CD14-positive monocyte (primary cell): ENCODE measurements at regions not wholly inside any gene's neighbourhood (a gene's known extent, or its start where the extent isn't known, plus 50 kb on each side); places are given as distances from the start of the nearest gene placed in this dataset.

ENCODE experiments used
- DNase-seq, 3 donors: peaks; one replicate each; pipeline ENCODE4 v3.0.0-alpha.2; 2011 to 2022
- H2AFZ ChIP-seq: 2 replicates; pipeline ENCODE4 v1.6.0; 2012; ENCODE audit warnings: mild to moderate bottlenecking, low read depth, low read length, inconsistent platforms; ENCODE audit not compliant: insufficient read depth, poor library complexity, severe bottlenecking
- H3K27ac ChIP-seq, 2 donors: 1 replicate in 1 of 2; 2 replicates in 1 of 2; pipeline ENCODE4 v1.5.1; 2012 to 2013; ENCODE audit warnings: low read length in 2 of 2, control low read depth in 1 of 2, inconsistent platforms in 1 of 2, low read depth in 1 of 2, mild to moderate bottlenecking in 1 of 2
- H3K27me3 ChIP-seq, 2 donors: one replicate each; pipeline versions ENCODE4 v1.6.0 to v1.6.1; 2011 to 2013; ENCODE audit warnings: low read length in 2 of 2; ENCODE audit not compliant: control insufficient read depth in 2 of 2, insufficient read depth in 2 of 2
- H3K36me3 ChIP-seq, 2 donors: replicated peaks in 1 of 2; 1 replicate in 1 of 2; 2 replicates in 1 of 2; pipeline versions ENCODE4 v1.5.1 to v1.6.1; 2012 to 2013; ENCODE audit warnings: low read length in 2 of 2, control low read depth in 1 of 2, inconsistent platforms in 1 of 2, mild to moderate bottlenecking in 1 of 2; ENCODE audit not compliant: insufficient read depth in 2 of 2, control insufficient read depth in 1 of 2
- H3K4me1 ChIP-seq, 2 donors: 1 replicate in 1 of 2; 2 replicates in 1 of 2; pipeline versions ENCODE4 v1.5.1 to v1.6.1; 2012 to 2013; ENCODE audit warnings: low read length in 2 of 2, control low read depth in 1 of 2, inconsistent platforms in 1 of 2, mild to moderate bottlenecking in 1 of 2, moderate library complexity in 1 of 2; ENCODE audit not compliant: insufficient read depth in 2 of 2, control insufficient read depth in 1 of 2
- H3K4me2 ChIP-seq: replicated peaks from 2 replicates; pipeline ENCODE3; 2012; ENCODE audit warnings: low read length, moderate library complexity, mild to moderate bottlenecking; ENCODE audit not compliant: poor library complexity, severe bottlenecking; ENCODE audit errors: extremely low read depth
- H3K4me3 ChIP-seq, 3 experiments: fragments of 200-600 bp in 1 of 3; sonication (generic) in 1 of 3; replicated peaks in 1 of 3; 1 replicate in 2 of 3; 2 replicates in 1 of 3; pipeline ENCODE4 v1.5.1; 2011 to 2013; ENCODE audit warnings: low read length in 3 of 3, mild to moderate bottlenecking in 3 of 3, control low read depth in 2 of 3, low read depth in 2 of 3, inconsistent platforms in 1 of 3, moderate library complexity in 1 of 3
- H3K79me2 ChIP-seq: 2 replicates; pipeline ENCODE4 v1.6.0; 2012; ENCODE audit warnings: mild to moderate bottlenecking, control low read depth, inconsistent platforms, low read length, moderate library complexity; ENCODE audit not compliant: insufficient read depth
- H3K9ac ChIP-seq: 2 replicates; pipeline ENCODE4 v1.6.0; 2017; ENCODE audit warnings: low read length, mild to moderate bottlenecking; ENCODE audit not compliant: insufficient read depth, poor library complexity, severe bottlenecking
- H3K9me3 ChIP-seq, 2 donors: replicated peaks in 1 of 2; 1 replicate in 1 of 2; 2 replicates in 1 of 2; pipeline versions ENCODE4 v1.5.1 to v1.6.1; 2012 to 2013; ENCODE audit warnings: low read length in 2 of 2, control low read depth in 1 of 2; ENCODE audit not compliant: control insufficient read depth in 1 of 2, insufficient read depth in 1 of 2
- H4K20me1 ChIP-seq: 2 replicates; pipeline ENCODE4 v1.6.0; 2012; ENCODE audit warnings: mild to moderate bottlenecking, low read length, control low read depth, moderate library complexity; ENCODE audit not compliant: insufficient read depth
- H3K27ac Mint-ChIP-seq, 7 donors: one replicate each; pipeline ENCODE4 v1.8.0; 2020; ENCODE audit warnings: mild to moderate bottlenecking in 7 of 7, mixed read lengths in 7 of 7, moderate library complexity in 6 of 7, inconsistent platforms in 2 of 7
- H3K27me3 Mint-ChIP-seq, 3 donors: one replicate each; pipeline ENCODE4 v1.8.0; 2021 to 2022; ENCODE audit warnings: low read depth in 3 of 3, mild to moderate bottlenecking in 3 of 3, mixed read lengths in 3 of 3, moderate library complexity in 3 of 3, inconsistent platforms in 1 of 3
- H3K36me3 Mint-ChIP-seq, 2 donors: one replicate each; pipeline ENCODE4 v1.8.0; 2020; ENCODE audit warnings: mixed read lengths in 2 of 2, inconsistent platforms in 1 of 2, mild to moderate bottlenecking in 1 of 2
- H3K4me1 Mint-ChIP-seq: one replicate; pipeline ENCODE4 v1.8.0; 2020; ENCODE audit warnings: mild to moderate bottlenecking, mixed read lengths
- H3K4me3 Mint-ChIP-seq, 2 donors: one replicate each; pipeline ENCODE4 v1.8.0; 2020; ENCODE audit warnings: mild to moderate bottlenecking in 2 of 2, mixed read lengths in 2 of 2, moderate library complexity in 1 of 2
- H3K9me3 Mint-ChIP-seq, 7 donors: one replicate each; pipeline ENCODE4 v1.8.0; 2020 to 2022; ENCODE audit warnings: mixed read lengths in 7 of 7, mild to moderate bottlenecking in 6 of 7, moderate library complexity in 6 of 7, inconsistent platforms in 2 of 7
- CTCF ChIP-seq: fragments of 200-600 bp; IDR thresholded peaks from one replicate; pipeline ENCODE4 v1.8.0; 2022; ENCODE audit warnings: antibody characterized with exemption, mild to moderate bottlenecking
- WGBS: methylation state at CpG from one replicate; pipeline ENCODE4 v1.1.5; 2013; ENCODE audit warnings: missing lambda C conversion rate; ENCODE audit not compliant: insufficient coverage; 5-methylcytosine and 5-hydroxymethylcytosine counted together
- intact Hi-C, 2 donors: fragments of 100-400 bp; cut with micrococcal nuclease; formaldehyde crosslinking; loops; one replicate each; pipeline versions ENCODE4 v1.15.0 to v1.15.1; 2023

GRCh38 chr6:78526432-78526831 is 340.9 kb upstream of the IRAK1BP1 start:
- H3K4me3 Mint-ChIP-seq = no peak overlapping the region

DNA sequence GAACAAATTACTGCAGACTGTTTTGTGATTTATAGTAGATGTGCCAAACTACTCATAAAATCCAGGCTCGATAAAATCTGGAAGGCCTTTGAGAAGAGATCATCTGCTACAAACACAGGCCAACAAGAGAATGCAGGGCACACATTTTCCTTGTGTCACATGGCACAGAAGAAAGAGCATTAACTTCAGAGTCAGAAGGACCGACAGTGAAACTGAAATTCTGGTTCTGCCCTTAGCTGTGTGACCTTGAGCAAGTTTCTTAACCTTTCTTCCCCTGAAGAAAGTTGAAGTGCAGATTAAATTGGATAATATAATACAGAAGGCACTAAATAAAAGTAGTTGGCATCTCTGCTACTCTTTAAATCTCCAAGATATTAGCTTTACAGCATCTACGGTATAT is 338.4 kb upstream of the IRAK1BP1 start:
- Mint-ChIP-seq H3K4me3 (no peak overlapping the region), H3K9me3 (peaks cover 0 to 3% (median 0%) of the 10 kb centered on the region in 7 donors), H3K4me1 (no peaks in the 10 kb centered on the region), H3K27ac (no peak overlapping the region), H3K27me3 (peaks cover 0 to 2% (median 0%) of the 10 kb centered on the region in 3 donors), H3K36me3 (no peaks in the 10 kb centered on the region)
- 76% methylated on average over 2 of the region's 3 CpGs for WGBS
- no peak for DNase-seq
- intact Hi-C loops = no loop called here
- Histone ChIP-seq H3K4me3 (no peak overlapping the region), H3K9ac (no peak overlapping the region), H3K4me2 (no peak overlapping the region), H4K20me1 (no peaks in the 10 kb centered on the region), H3K27me3 (no peaks in the 10 kb centered on the region), H3K79me2 (no peaks in the 10 kb centered on the region), H3K9me3 (peaks cover 0 to 3% of the 10 kb centered on the region in 2 donors), H3K4me1 (no peaks in the 10 kb centered on the region), H2AFZ (no peak overlapping the region), H3K27ac (no peak overlapping the region), H3K36me3 (no peaks in the 10 kb centered on the region)
- no peak for TF ChIP-seq CTCF

More at GRCh38 chr6:78526432-78526831, 340.9 kb upstream of the IRAK1BP1 start:
- no peak overlapping the region for H3K27ac Mint-ChIP-seq
- no peak for TF ChIP-seq CTCF
- WGBS = no CpG with 5 or more reads among the region's 3 CpGs
- DNase-seq = no peak
- Histone ChIP-seq H3K9me3 (peaks cover 0 to 3% of the 10 kb centered on the region in 2 donors), H3K4me3 (no peak overlapping the region), H4K20me1 (no peaks in the 10 kb centered on the region), H3K79me2 (no peaks in the 10 kb centered on the region), H3K36me3 (no peaks in the 10 kb centered on the region), H2AFZ (no peak overlapping the region), H3K27me3 (no peaks in the 10 kb centered on the region), H3K9ac (no peak overlapping the region), H3K27ac (no peak overlapping the region), H3K4me1 (no peaks in the 10 kb centered on the region), H3K4me2 (no peak overlapping the region)
- peaks cover 0 to 2% (median 0%) of the 10 kb centered on the region in 3 donors for H3K27me3 Mint-ChIP-seq
- H3K9me3 Mint-ChIP-seq = peaks cover 0 to 2% (median 0%) of the 10 kb centered on the region in 7 donors
- H3K36me3 Mint-ChIP-seq = no peaks in the 10 kb centered on the region
- H3K4me1 Mint-ChIP-seq = no peaks in the 10 kb centered on the region
- intact Hi-C loops = no loop called here
